KMS-11 (cell line): ENCODE measurements at regions not wholly inside any gene's neighbourhood (a gene's known extent, or its start where the extent isn't known, plus 50 kb on each side); places are given as distances from the start of the nearest gene placed in this dataset.

ENCODE experiments used
- H2AFZ ChIP-seq: fragments of 200-600 bp; sonication (generic); 2 replicates; pipeline ENCODE4 v1.6.1; 2016; ENCODE audit warnings: antibody characterized with exemption, mixed run types, low read depth
- H3K27ac ChIP-seq: fragments of 200-600 bp; sonication (generic); 2 replicates; pipeline ENCODE4 v1.6.1; 2016; ENCODE audit warnings: mild to moderate bottlenecking, mixed run types
- H3K27me3 ChIP-seq: fragments of 200-600 bp; sonication (generic); 2 replicates; pipeline ENCODE4 v1.6.1; 2017; ENCODE audit warnings: mild to moderate bottlenecking, low read depth, mixed run types, moderate library complexity; ENCODE audit not compliant: insufficient read depth
- H3K36me3 ChIP-seq: fragments of 200-600 bp; sonication (generic); 2 replicates; pipeline ENCODE4 v1.6.1; 2017; ENCODE audit warnings: mild to moderate bottlenecking, mixed run types; ENCODE audit not compliant: insufficient read depth
- H3K4me1 ChIP-seq: fragments of 200-600 bp; sonication (generic); 2 replicates; pipeline ENCODE4 v1.6.1; 2016; ENCODE audit warnings: mild to moderate bottlenecking, low read depth, mixed run types; ENCODE audit not compliant: poor library complexity, severe bottlenecking
- H3K4me2 ChIP-seq: fragments of 200-600 bp; sonication (generic); 2 replicates; pipeline ENCODE4 v1.7.0; 2016; ENCODE audit warnings: mild to moderate bottlenecking, mixed run types
- H3K4me3 ChIP-seq: fragments of 200-600 bp; sonication (generic); IDR thresholded peaks from 2 replicates; pipeline ENCODE4 v1.6.1; 2017; ENCODE audit warnings: low read depth, low read length, mixed read lengths; ENCODE audit not compliant: insufficient read depth
- H3K79me2 ChIP-seq: fragments of 200-600 bp; sonication (generic); 2 replicates; pipeline ENCODE4 v1.6.1; 2016; ENCODE audit warnings: low read depth, mixed run types; ENCODE audit not compliant: insufficient read depth
- H3K9ac ChIP-seq: fragments of 200-600 bp; sonication (generic); 2 replicates; pipeline ENCODE4 v1.6.1; 2016; ENCODE audit warnings: mild to moderate bottlenecking, mixed run types
- H4K20me1 ChIP-seq: fragments of 200-600 bp; sonication (generic); 2 replicates; pipeline ENCODE4 v1.6.1; 2016; ENCODE audit warnings: mild to moderate bottlenecking, mixed run types; ENCODE audit not compliant: insufficient read depth
- CTCF ChIP-seq: fragments of 200-600 bp; sonication (generic); conservative IDR thresholded peaks from 2 replicates; pipeline ENCODE4 v1.6.1; 2017; ENCODE audit warnings: low read depth, mild to moderate bottlenecking, antibody characterized with exemption, low read length, moderate library complexity, mixed read lengths

GRCh38 chr13:47025791-47026447 is 129.1 kb upstream of the HTR2A start:
- no peak for TF ChIP-seq CTCF
- Histone ChIP-seq H4K20me1 (no peaks in the 10 kb centered on the region), H3K4me2 (no peak overlapping the region), H3K4me3 (no peak overlapping the region), H3K4me1 (no peaks in the 10 kb centered on the region), H3K27ac (no peak overlapping the region), H3K9ac (no peak overlapping the region), H3K36me3 (no peaks in the 10 kb centered on the region), H2AFZ (no peak overlapping the region), H3K27me3 (no peaks in the 10 kb centered on the region), H3K79me2 (no peaks in the 10 kb centered on the region)

- Histone ChIP-seq H3K4me3 (no peak overlapping the region), H3K27ac (no peak overlapping the region), H3K36me3 (no peaks in the 10 kb centered on the region), H2AFZ (no peak overlapping the region), H3K4me1 (no peaks in the 10 kb centered on the region), H3K27me3 (no peaks in the 10 kb centered on the region), H3K9ac (no peak overlapping the region), H3K79me2 (no peaks in the 10 kb centered on the region), H3K4me2 (no peak overlapping the region), H4K20me1 (no peaks in the 10 kb centered on the region)
- no peak for TF ChIP-seq CTCF
Measured at GRCh38 chr13:47019977-47020376, 123.1 kb upstream of the HTR2A start.

GRCh38 chr13:47017476-47017875 is 120.6 kb upstream of the HTR2A start:
- no peak overlapping the region for H2AFZ ChIP-seq
- no peak for TF ChIP-seq CTCF
- H3K27me3 ChIP-seq = no peaks in the 10 kb centered on the region
- no peaks in the 10 kb centered on the region for H3K36me3 ChIP-seq
- no peaks in the 10 kb centered on the region for H4K20me1 ChIP-seq
- no peak overlapping the region for H3K4me2 ChIP-seq
- H3K9ac ChIP-seq = no peak overlapping the region
- H3K27ac ChIP-seq = no peak overlapping the region
- no peaks in the 10 kb centered on the region for H3K79me2 ChIP-seq
- H3K4me1 ChIP-seq = no peaks in the 10 kb centered on the region
- H3K4me3 ChIP-seq = no peak overlapping the region

- H3K4me2 ChIP-seq = no peak overlapping the region
- no peak overlapping the region for H3K4me3 ChIP-seq
- TF ChIP-seq CTCF = no peak
Measured at GRCh38 chr13:47008318-47008717, 111.5 kb upstream of the HTR2A start.

More at GRCh38 chr13:47008318-47008717, 111.5 kb upstream of the HTR2A start:
- Histone ChIP-seq H3K27me3 (no peaks in the 10 kb centered on the region), H3K79me2 (no peaks in the 10 kb centered on the region), H4K20me1 (no peaks in the 10 kb centered on the region), H3K9ac (no peak overlapping the region), H3K36me3 (no peaks in the 10 kb centered on the region), H2AFZ (no peak overlapping the region), H3K4me1 (no peaks in the 10 kb centered on the region), H3K27ac (no peak overlapping the region)
